K562 (cell line): ENCODE measurements at regions not wholly inside any gene's neighbourhood (a gene's known extent, or its start where the extent isn't known, plus 50 kb on each side); places are given as distances from the start of the nearest gene placed in this dataset.

Experiments used
- CEBPG ChIP-seq, 3 experiments: fragments of 200-800 bp in 1 of 3; sonication (Bioruptor generic) in 1 of 3; sonication (generic) in 1 of 3; formaldehyde crosslinking in 1 of 3; IDR thresholded peaks in 2 of 3; conservative IDR thresholded peaks in 1 of 3; 2 replicates each; pipeline versions ENCODE4 v1.6.1 to v1.8.0; 2016 to 2022; ENCODE audit warnings: missing compliant biosample characterization in 2 of 3, missing genetic modification characterization in 2 of 3, mild to moderate bottlenecking in 1 of 3, missing genetic modification reagents in 1 of 3
- EZH2 ChIP-seq: IDR thresholded peaks from 2 replicates; pipeline ENCODE4 v1.6.1; 2012; ENCODE audit warnings: low read depth, mild to moderate bottlenecking, inconsistent platforms, low read length, borderline replicate concordance
- LARP7 ChIP-seq: fragments of 450-650 bp; IDR thresholded peaks from 2 replicates; pipeline ENCODE4 v1.6.1; 2016
- MIER1 ChIP-seq: fragments of 450-650 bp; IDR thresholded peaks from 2 replicates; pipeline ENCODE4 v1.6.1; 2016; ENCODE audit warnings: antibody characterized with exemption, mild to moderate bottlenecking, low read depth
- POLR2A ChIP-seq: fragments of 450-650 bp; conservative IDR thresholded peaks from 2 replicates; pipeline ENCODE4 v1.6.1; 2016
- SIN3A ChIP-seq, 2 experiments: fragments of 150-350 bp in 1 of 2; IDR thresholded peaks; 2 replicates each; pipeline ENCODE4 v1.6.1; 2011 to 2016; ENCODE audit warnings: borderline replicate concordance in 2 of 2, low read depth in 2 of 2, low read length in 2 of 2, mild to moderate bottlenecking in 2 of 2, moderate library complexity in 2 of 2; ENCODE audit not compliant: control insufficient read depth in 1 of 2
- TAF7 ChIP-seq: fragments of 450-650 bp; IDR thresholded peaks from 2 replicates; pipeline ENCODE4 v1.6.1; 2016; ENCODE audit warnings: missing genetic modification characterization, missing compliant biosample characterization
- TBP ChIP-seq: optimal IDR thresholded peaks from 2 replicates; pipeline ENCODE3; 2011; ENCODE audit warnings: low read depth, low read length, improper control_type of control experiment
- YY1 ChIP-seq, 3 experiments: IDR thresholded peaks; 2 replicates each; pipeline ENCODE4 v1.6.1; 2011; ENCODE audit warnings: low read length in 2 of 3, mild to moderate bottlenecking in 2 of 3, moderate library complexity in 2 of 3, borderline replicate concordance in 1 of 3, control low read depth in 1 of 3, low read depth in 1 of 3; ENCODE audit not compliant: insufficient read depth in 3 of 3, insufficient replicate concordance in 2 of 3, control insufficient read depth in 1 of 3, insufficient read length in 1 of 3; ENCODE audit errors: extremely low read depth in 1 of 3
- TF ChIP-seq, protein P1 (sequence below), 3 experiments: IDR thresholded peaks in 2 of 3; conservative IDR thresholded peaks in 1 of 3; 2 replicates each; pipeline ENCODE4 v1.5.1; 2011 to 2012; ENCODE audit warnings: low read length in 3 of 3, mild to moderate bottlenecking in 3 of 3, control low read depth in 2 of 3, improper control_type of control experiment in 1 of 3, inconsistent platforms in 1 of 3, low read depth in 1 of 3, mixed read lengths in 1 of 3, moderate library complexity in 1 of 3; ENCODE audit not compliant: insufficient read depth in 2 of 3

GRCh38 chr6:27025351-27025750 is 222.2 kb upstream of the PRSS16 start:
- TF ChIP-seq EZH2, result no peak
- no peak for TF ChIP-seq CEBPG (CRISPR knock-in tag; IDR thresholded peaks at IDR 0.05)
- no peak for TF ChIP-seq CEBPG (tag; conservative IDR thresholded peaks at IDR 0.05 in 1 of 2, IDR thresholded peaks at IDR 0.05 in 1 of 2)
- TF ChIP-seq YY1 (IDR thresholded peaks at IDR 0.05; ENCODE audit: borderline replicate concordance in 1 of 3, control insufficient read depth in 1 of 3, extremely low read depth in 1 of 3, insufficient read depth in 3 of 3, insufficient read length in 1 of 3, insufficient replicate concordance in 2 of 3, low read depth in 1 of 3, low read length in 2 of 3), result no peak
- no peak for TF ChIP-seq TAF7
- no peak for TF ChIP-seq LARP7
- TF ChIP-seq, protein P1, sequence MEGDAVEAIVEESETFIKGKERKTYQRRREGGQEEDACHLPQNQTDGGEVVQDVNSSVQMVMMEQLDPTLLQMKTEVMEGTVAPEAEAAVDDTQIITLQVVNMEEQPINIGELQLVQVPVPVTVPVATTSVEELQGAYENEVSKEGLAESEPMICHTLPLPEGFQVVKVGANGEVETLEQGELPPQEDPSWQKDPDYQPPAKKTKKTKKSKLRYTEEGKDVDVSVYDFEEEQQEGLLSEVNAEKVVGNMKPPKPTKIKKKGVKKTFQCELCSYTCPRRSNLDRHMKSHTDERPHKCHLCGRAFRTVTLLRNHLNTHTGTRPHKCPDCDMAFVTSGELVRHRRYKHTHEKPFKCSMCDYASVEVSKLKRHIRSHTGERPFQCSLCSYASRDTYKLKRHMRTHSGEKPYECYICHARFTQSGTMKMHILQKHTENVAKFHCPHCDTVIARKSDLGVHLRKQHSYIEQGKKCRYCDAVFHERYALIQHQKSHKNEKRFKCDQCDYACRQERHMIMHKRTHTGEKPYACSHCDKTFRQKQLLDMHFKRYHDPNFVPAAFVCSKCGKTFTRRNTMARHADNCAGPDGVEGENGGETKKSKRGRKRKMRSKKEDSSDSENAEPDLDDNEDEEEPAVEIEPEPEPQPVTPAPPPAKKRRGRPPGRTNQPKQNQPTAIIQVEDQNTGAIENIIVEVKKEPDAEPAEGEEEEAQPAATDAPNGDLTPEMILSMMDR (IDR thresholded peaks at IDR 0.05 in 2 of 3, conservative IDR thresholded peaks at IDR 0.05 in 1 of 3; ENCODE audit: insufficient read depth in 2 of 3, low read depth in 1 of 3, low read length in 3 of 3), result no peak
- no peak for TF ChIP-seq POLR2A
- TF ChIP-seq MIER1, result no peak
- no peak for TF ChIP-seq SIN3A (IDR thresholded peaks at IDR 0.05; ENCODE audit: borderline replicate concordance in 2 of 2, control insufficient read depth in 1 of 2, low read depth in 2 of 2, low read length in 2 of 2)
- TF ChIP-seq TBP, result no peak
